GM21723 (cell line): ENCODE measurements at regions not wholly inside any gene's neighbourhood (a gene's known extent, or its start where the extent isn't known, plus 50 kb on each side); places are given as distances from the start of the nearest gene placed in this dataset.

ENCODE experiments used
- ATAC-seq: cut with Tn5 transposase; IDR thresholded peaks from one replicate; pipeline ENCODE4 v1.9.1; 2021; ENCODE audit warnings: mild to moderate bottlenecking, moderate library complexity; ENCODE audit not compliant: unreplicated experiment

DNA sequence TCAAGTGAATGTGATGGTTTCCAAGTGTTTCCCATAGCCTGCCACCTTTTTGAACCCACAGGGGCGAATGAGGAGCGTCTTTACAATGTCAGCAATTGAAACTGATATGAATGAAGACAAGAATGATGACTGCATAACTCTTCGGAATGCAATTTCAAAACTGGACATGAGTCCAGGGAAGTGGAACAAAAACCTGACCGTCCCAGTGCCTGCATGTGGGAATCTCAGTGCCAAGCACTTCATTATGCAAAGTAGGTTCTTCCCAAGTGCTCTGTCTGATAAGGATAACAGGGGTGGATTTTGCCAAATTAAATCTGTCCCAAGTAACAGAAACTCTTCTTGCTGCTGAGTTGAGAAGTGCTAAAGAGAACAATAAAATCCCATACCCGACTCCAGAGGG, 243.8 kb upstream of the ADAMTS16 start:
- no peak for ATAC-seq

DNA sequence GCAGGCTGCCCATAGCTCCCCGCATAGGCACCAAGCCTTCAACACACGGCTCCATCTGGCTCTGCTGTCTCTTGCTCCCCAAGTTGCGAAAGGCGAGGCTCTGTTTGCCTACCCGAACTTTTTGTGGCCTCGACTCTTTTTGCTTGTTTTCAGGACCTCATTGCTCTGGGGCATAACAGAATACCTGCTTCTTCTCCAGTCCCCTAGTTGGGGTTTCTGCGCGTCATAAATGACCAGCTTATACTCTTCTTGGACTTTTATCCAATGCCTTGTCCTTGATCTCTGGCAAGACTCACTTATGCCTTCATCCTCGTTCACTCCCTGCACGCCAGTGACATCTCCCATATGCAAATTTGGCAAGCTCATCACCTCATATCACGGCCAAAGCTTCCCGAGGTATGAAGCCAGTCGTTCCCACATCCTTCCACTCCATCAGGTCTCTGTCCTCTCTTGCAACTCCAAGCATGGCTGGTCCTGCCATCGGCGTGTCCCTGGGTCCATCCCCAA, 238.8 kb upstream of the ADAMTS16 start:
- ATAC-seq, result no peak

DNA sequence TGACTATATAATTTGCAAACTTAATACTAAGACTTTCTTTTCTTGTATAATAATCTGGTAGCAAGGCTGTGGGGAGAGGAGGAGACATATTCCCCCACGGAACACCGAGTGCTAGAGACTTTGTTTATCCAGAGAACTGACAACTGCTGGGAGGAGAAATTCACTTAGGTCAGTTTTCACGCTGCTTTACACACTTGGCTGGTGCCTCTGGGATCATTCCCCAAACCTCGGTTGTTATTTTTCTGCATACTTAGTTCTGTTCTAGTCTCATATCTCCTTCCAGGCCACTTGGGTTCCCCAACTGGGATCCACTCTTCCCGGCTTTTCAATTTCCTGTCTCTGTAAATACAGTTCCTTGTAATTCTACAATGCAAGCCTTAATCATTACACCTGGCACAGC, 238.2 kb upstream of the ADAMTS16 start:
- no peak for ATAC-seq

DNA sequence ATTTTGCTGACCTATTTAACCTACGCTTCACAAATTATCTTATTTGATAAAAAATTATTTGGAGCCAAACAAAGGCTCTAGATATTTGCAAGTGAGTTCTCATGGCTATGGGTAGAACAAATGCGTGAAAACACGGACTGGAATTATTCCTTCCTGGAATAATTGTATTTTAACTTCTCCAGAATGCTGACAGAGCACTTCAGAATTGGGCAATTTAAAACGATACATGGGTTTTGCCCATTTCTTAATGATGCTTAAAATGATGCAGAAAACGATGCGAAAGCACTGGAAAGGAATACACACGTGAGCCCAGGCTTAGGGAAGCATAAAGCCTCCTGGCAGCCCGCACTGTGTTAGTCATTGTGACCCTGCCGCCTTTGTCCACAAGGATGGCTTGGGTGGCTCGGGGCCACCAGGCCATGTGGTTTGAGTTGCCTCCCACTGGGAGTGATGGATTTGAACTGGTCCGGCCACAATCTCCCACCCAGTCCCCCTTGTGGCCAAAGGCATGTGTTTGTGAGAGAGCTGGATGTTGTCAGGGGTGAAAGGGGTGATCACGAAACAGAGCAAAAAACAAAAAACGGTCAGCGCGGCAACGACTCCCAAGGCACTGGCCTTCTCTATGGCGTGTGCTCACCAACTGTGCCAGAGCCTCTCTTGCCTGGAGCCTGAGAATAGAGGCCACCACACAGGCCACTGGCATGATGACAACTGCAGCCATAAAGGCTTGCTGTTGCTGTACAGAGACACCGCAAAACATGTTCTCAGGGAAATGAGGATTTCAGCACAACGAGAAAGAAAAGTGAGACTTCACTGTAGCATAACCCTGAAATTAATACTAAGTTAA, 234.2 kb upstream of the ADAMTS16 start:
- ATAC-seq, result no peak

DNA sequence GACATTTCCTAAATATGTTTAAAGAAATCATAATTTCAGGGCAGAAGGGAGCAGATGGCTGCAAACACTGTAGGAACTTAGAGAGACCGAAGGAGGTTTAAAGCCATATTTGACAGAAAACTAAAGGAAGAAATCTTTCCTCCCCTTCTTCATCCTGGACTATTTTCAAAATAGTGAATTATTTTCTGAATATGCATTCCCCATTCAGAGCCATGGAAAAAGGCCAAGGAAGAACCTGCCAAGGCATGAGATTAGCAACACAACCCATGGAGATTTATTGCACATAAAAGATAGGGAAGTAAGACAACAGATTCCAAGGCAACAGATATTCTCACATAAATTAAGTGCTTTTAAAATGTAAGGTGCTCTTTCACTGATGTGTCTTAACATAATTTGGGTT, 233.3 kb upstream of the ADAMTS16 start:
- no peak for ATAC-seq

DNA sequence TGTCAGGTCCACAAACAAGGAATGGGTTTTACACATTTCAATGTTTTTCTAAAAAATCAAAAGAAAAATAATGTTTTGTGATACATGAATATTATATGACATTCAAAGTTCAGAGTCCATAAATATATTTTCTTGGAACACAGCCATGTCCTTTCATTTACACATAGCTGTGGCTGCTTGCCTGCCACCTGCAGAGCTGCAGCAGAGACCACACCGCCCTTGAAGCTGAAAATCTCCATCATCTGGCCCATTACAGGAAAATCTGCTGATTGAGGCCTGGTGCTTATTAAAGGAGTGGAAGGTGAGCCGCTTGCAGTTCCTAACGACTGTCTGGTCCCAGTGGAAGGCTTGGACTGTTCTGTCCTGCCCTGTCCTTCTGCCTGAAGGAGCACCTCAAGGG, 232.6 kb upstream of the ADAMTS16 start:
- ATAC-seq, result no peak

DNA sequence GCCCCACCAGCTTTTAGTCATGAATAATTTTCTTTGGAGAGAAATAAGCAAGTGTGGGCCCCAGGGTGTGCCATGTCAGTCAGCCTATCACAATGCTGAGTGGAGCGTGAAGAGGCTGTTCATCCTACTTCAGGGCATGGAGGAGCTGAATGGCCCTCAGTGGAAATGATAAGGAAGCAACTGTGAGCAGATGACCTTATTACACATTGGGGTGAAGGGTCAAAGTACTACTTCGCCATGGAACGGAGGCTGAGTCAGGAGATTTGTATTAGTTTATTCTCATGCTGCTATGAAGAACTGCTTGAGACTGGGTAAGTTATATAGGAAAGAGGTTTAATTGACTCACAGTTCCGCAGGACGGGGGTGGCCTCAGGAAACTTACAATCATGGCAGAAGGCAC, 231.0 kb upstream of the ADAMTS16 start:
- ATAC-seq, result no peak

DNA sequence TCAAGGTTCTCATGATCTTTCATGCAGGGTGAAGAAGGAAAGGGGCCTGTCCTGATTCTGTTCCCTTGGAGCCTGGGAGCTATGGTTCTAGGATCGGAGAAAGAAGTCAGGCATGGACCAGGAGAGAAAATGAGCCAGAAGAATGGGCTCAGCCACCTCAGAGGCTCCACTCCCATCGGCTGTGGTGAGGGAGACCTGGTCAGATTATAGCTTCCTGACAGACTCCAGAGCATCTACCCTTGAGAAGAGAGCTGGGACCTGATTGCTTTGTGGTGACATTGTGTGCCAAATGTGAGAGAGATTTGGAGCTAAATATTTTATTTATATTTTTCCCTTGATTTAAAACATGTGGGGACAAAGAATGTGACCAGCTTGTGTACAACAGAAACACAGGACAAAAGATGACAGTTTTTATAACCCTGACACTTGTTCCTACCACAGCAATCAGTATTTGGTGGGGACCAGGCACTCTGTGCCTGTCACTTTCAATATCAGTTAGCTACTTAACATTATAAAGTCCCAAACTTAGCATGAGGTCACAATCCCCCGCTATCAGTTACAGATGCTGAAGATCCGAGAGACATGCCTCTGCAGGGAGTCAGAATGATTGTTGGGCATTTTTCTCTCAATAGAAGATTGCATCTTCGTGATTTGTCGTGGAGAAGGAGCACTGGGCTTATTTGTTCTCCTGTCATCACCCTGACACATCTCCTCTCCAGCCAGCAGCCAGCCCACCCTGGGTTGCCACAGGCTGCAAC, 228.3 kb upstream of the ADAMTS16 start:
- ATAC-seq, result no peak

DNA sequence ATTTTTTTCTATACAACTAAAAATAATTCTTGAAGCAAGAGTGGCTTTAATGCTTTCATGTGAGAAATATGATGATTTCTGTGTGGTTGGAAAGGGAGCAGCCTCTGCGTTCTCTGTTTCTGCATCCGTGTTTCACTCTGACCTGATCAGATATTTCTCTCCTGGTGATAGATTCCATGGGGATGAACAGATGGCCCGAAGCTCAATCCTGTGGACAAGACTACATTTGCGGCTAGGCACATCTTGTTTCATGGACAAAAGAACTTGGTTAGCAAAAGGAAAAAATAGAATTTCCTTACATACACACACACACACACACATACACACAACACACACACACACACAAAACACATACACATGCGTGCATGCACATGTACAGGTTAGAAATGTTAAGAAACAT, 218.2 kb upstream of the ADAMTS16 start:
- ATAC-seq, result no peak

DNA sequence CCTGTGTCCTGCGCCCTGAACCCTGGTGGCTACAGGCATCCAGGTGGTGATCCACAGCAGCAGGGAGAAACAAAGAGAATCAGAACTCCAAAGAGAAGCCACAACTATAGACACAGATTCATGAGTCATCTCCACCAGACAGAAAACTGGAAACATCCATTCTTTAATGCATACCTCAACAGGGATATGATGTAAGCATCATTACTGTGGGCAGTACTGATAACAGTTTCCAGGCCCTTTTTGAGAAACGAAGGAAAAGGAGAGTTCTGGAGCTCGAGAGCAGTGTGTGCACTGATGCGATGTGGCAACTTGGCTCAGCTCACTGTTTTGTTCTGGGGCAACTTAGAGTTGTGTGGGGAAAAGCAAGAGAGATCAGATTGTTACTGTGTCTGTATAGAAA, 215.6 kb upstream of the ADAMTS16 start:
- no peak for ATAC-seq

DNA sequence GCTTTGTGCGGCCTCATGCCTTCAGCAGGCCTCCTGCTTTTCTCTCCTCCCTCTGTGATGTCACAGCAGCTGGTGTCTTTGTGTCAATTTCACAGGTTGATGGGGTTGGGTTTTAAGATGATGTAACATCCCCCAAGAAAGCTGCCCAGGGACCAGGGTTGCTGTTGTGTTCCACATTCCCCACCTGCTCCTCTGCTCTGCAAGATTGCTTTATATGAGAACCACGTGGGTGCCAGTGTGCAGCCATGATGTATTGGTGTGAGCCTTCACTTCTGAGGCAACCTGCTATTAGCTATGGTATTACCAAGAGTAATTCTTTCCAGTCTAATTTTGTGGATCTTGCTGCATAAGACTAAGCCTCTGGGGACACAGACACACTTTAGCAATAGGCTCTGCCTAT, 213.0 kb upstream of the ADAMTS16 start:
- ATAC-seq, result no peak

DNA sequence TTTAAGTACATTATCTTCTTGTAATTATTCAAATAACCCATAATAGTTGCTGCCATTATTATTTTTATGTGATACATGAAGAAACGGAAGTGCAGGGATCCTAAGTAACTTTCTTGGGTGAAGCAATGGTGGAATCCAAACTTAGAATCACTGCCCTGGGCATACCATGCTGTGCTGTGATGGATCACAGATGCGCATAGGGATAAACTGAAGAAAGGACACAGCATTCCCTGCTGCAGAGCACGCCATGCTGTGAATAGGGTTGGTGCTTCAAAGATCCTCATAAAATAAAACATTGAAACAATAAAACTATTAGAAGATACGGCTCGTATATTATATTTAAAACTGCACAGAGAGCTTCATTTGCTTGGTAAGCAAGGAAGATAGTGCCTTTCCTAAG, 211.7 kb upstream of the ADAMTS16 start:
- ATAC-seq, result no peak

DNA sequence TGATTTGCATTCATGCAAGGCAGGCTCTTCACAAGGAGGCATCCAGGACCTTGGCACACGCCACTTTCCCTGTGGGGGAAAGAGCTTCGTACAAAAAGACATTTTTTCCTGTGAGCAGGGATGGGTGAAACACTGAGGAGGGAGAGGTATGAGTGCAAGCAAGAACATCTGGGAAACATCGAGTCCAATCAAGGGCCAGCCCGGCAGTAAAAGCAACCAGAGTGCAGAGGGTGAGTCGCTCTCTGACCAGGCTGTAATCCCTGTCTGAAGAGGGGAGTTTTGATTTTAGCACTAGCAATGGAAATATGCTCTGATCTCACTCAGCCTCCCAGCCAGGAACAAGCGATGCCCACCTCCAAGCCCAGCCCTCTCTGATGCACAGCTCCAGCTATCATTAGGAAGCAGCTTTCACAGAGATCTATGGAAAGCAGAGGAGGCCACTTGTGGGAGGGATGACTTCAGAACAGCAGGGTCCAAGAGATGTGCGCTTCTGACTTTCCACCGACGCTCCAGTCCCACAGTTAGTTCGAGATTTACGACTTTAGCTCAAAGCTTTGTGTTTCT, 211.0 kb upstream of the ADAMTS16 start:
- ATAC-seq, result no peak

DNA sequence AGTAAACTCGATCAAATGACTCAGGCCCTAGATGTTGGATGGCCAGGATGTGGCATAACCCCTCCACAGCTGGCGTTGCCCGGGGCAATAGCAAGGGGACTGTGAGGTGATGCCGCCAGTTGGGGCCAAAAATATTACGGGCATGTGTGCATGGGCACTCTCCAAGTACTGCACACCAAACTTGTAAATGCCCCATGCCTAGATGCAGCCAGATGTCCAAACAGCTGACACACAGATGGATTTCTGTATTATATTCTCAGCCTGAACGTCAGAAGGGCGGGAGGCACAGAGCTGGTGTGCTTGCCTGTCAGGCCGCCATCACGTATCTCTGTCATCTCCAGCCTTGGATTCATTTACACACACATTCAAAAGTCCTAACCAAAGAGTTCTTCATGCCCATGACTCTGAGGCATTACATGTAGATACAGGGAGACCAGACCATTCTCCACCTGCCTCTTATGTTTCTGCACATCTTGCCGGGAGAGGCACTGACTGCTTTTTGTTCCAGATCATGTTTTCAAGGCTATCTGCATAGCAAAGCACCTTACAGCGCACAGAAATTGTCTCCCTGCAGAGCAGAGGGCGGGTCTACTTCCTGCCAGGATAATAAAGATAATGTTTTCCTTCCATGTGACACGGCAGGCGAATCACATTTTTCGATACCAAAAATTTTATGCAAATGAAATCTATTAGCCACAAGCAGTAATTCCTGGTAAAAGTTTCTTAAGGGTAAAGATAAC, 200.9 kb upstream of the ADAMTS16 start:
- ATAC-seq, result no peak

DNA sequence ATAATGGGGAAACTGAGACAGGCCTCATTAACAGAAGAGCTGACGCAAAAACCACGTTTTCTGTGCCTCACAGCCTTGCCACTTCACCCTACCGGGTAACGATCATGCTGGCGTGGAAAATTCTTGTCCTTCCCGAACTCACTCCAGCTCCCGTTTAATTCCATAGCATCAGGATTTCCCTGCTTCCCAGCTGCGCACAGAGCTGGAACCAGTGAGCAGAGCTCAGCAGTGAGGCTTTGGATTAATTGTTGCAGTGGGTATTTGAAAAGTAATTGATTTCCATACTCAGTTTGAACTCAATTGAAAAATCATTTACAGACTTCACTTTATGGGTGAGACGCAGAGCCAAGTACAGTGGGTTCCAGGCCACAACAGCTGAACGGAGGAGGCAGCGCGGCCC, 199.0 kb upstream of the ADAMTS16 start:
- ATAC-seq, result no peak

DNA sequence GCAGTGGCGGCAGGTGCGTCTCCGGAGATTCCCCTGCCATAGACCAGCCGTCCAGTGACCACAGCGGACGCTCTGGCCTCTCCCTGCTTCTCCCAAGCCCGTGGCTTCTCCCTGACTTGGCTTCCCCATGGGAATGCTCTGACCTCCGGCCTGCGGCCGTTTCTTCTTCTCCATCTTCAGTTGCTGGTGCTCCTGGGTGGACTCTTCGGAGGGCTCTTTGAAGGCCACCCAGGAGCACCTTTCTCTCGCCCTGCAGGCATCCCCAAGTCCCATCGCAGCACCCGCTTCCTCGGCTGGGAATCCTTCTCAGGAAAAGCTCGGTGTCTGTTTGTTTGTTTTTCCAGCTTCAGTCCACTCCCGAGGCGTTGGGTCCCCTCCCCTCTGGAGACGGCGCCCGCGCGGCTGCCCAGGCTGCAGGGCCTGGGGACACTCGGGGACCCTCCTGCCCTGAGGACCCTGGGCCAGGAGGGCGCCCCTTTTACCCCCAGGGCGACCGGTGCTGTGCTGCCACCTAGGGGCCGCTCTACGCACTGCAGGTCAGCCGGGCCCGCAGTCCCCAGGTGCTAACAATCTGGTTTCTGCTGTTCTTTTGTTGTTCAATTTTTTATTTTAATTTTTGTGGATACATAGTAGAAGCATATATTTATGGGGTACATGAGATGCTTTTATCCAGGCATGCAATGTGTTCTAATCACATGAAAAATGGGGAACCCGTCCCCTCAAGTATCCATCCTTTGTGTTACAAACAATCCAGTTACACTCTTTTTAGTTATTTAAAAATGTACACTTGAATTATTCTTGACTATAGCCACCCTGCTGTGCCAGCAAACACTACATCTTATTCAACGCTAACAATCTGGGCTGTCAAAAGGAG, 197.9 kb upstream of the ADAMTS16 start:
- no peak for ATAC-seq

DNA sequence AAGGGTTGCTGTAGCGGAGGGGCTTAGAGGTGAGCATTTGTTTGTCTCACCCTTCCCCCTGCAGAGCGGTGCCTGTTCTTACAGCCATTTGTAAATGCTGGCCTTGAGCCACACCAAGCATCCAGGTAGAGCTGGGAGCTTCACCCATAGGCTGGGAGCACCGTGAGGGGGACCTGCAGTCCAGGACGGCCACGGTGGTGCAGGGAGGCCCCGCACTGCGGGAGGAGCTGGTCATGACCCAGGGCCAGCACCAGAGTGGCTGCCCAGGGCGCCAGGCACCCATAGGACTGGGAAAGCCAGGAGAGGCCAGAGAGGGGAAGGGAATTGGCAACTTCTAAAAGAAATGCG, 197.3 kb upstream of the ADAMTS16 start:
- no peak for ATAC-seq

DNA sequence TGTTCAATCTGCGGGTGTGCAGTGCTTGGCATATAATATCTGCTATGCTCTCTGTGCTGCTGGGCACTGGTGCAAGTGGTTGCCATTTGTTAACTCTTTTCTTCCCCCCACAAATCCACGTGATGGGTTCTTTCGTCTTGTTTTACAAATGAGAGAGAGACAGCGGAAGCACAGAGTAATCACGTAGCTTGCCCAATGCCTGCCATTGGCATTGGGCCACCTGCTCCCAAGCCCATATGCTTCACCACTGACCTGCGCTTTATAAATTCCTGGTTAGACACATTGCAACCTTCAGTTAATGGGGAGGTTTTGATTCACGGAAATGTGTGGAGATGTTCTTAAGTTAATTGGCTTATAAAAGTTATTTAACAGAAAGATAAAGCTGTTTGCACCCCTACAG, 194.8 kb upstream of the ADAMTS16 start:
- ATAC-seq, result no peak

DNA sequence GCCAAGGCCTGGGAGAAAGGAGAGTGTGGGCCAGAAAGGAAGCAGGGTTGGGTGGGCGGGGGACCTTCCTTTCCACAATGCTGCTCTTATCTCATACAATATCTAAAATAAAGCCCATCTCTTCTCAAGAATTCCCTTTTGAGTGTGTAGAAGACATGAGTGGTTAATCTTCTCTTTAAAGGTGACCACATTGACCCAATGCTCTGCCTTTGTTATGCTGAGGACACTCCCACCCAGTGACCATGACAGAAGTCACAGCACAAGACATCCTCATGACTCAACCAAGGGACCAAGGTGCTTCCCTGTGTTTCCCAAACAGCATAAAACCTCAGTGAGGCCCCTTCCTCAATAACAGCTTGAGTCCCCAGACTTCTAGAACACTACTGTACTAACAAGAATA, 193.0 kb upstream of the ADAMTS16 start:
- ATAC-seq, result no peak

DNA sequence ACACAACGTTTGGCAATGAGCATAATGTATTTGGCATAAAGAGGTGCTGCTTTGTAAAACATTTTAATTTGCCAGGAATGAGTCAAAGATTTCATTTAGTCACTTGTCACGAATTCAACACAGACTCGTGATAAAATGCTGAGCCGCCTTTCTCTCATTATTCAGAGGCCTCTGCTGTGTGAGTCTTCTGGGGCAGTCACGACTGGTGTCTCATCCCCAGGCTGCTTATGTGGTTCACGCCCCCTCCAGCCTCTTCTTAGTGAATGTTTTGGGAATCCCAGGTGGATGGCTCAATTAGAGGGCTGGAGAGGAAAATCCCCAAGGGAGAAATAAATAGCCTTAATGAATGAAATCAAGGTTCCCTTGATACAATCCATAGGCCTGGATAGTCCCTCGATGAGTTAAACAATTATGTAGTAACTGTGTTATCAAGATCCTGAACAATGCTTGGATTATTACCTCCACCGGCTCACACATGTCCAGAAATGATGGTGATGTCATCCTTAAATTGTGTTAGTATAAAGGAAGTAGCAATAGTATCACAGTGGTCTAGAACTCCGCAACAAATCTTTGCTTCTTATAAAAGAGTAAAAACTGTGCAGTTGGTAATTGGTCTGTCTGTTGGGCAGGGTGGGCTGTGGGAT, 192.1 kb upstream of the ADAMTS16 start:
- ATAC-seq, result no peak
